ENCODE measurements at regions not wholly inside any gene's neighbourhood (a gene's known extent, or its start where the extent isn't known, plus 50 kb on each side); places are given as distances from the start of the nearest gene placed in this dataset.
"Not testable (repeated sequence)": the region's sequence is repeated elsewhere in the genome, so short reads cannot be mapped to it uniquely, and the experiment has no call there.

DNA sequence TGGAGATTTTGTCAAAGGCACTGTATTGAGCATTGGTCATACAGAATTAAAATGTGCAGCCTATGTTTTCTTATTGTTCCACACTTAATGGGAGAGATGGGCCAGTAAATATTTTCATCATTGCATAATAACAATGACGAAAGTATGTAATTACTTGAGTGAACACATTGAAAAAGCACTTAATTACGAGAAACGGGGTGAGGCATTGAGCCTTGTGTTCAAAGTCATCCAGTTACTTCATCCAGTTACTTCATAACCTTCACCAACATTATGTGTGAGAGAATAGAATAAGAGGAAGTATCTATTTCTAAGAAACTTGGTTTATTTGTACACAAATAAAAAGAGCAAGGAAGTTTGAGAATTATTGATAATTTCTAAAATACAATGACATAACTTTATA is 1427.0 kb downstream of the ADGRL3 start:
- DNase-seq = no peak

DNA sequence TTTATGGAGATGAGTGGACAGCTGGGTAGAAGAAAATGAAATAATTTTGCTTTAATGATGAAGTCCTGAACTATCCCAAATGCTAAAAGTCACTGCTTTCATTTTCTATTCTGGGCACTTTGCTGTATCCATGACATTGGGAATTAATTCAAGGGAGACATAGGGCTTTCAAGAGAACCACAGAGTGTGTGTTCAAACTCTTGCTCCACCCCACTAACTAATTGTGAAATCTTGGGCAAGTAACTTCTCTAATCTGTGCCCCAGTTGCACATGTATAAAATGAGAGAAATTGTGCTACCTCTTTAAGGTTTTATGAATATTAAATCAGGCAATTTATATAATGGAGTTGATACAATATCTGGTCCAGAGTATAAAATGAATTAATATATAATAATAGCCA is 1422.0 kb downstream of the ADGRL3 start:
- no peak for DNase-seq

DNA sequence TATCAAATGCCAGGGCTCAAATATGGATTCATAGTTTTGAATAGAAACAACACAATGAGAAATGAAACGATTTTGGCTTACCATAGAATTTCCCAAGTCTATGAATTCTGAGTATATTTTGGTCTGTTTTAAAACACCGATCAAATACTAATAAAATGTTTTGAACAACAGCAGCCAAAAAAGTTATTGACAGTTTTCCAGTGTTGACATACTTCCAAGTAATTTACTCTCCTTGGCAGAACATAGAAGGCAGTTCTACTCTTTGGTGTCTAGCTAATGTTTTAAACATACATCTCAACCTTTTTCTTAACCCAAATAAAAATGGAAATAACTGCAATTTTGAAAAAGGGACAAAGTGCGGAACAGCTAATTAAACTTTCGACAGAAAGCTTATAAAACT is 1419.8 kb downstream of the ADGRL3 start:
- no peak for DNase-seq

DNA sequence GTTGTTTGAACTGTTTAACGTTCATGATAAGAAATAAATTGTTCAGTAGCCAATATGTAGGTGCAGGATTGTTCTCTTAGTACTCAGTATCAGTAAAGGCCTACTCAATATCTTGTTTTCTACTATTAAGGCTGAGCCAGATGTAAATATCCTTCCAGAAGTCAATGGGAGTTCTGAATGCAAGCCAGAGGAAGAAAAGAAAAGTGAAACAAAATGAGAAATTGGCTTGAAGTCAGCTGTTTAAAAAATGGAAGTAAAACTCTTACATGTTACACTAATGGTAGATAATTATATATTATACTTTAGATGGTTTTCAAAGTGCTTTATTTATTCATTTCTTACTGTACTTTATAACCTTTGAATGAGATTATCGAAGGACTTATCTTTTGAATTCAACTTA is 1417.9 kb downstream of the ADGRL3 start:
- no peak for DNase-seq

DNA sequence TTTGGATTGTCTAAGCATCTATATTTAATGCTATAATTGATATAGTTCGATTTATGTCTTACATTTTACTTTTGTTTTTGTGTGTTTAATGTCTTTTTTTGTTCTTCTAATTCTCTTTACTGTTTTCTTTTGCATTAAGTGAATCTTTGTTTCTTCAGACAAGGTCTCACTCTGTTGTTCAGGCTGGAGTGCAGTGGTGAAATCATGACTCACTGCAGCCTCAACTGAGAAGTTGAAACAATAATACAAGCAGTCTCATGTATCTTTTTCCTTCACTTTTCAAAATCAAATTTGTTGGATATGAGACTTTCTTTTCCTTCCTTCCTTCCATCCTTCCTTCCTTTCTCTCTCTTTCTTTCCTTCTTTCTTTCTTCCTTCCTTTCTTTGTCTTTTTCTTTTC is 1401.6 kb downstream of the ADGRL3 start:
- DNase-seq = no peak

DNA sequence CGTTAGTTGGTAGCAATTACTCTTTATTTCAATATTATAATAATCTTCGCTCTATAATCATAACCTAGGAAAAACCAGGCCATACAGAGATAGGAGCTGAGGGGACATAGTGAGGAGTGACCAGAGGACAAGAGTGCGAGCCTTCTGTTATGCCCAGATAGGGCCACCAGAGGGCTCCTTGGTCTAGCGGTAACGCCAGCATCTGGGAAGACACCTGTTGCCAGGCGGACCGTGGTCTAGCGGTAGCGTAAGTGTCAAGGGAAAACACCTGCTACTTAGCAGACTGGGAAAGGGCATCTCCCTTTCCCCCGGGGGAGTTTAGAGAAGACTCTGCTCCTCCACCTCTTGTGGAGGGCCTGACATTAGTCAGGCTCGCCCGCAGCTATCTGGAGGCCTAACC is 1395.1 kb downstream of the ADGRL3 start:
- DNase-seq = not testable (repeated sequence)

DNA sequence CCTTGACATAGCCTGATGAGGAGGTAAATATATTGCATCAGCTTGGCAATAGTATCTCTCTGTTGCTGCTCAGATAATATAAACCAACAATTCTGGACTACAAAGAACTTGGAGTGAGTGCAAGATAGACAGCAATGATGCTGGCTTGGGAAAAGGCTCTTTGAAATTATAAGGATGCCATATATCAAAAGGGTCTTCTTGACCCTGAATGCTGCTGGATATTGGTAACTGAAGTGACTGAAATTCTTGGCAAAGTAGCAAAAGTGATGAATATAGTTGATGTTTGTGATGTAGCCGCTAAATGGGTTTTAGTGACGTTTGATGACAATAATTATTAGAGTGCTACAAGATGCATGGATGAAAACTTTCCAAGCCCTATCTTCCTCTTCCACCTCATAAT is 1391.6 kb downstream of the ADGRL3 start:
- no peak for DNase-seq

DNA sequence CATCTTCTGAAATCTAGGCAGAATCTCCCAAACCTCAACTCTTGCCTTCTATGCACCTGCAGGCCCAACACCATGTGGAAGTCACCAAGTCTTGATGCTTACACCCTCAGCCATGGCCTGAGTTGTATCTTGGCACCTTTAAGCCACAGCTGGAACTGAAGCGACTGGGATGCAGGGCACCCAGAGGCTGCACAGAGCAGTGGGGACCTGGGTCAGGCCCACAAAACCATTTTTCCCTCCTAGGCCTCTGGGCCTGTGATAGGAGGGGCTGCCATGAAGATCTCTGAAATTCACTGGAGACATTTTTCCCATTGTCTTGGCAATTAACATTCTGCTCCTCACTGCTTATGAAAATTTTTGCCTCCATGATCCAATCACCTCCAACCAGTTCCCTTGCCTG is 1388.5 kb downstream of the ADGRL3 start:
- no peak for DNase-seq

DNA sequence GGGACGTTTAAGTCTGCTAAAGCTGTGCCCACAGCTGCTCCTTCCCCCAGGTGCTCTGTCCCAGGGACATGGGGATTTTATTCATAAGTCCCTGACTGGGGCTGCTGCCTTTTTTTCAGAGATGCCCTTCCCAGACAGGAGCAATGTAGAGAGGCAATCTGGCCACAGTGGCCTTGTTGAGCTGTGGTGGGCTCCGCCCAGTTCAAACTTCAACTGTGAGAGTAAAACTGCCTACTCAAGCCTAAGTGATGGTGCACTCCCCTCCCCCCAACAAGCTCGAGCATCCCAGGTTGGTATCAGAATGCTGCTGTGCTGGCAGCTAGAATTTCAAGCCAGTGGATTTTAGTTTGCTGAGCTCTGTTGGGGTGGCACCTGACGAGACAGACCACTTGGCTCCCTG is 1371.4 kb downstream of the ADGRL3 start:
- DNase-seq = no peak

DNA sequence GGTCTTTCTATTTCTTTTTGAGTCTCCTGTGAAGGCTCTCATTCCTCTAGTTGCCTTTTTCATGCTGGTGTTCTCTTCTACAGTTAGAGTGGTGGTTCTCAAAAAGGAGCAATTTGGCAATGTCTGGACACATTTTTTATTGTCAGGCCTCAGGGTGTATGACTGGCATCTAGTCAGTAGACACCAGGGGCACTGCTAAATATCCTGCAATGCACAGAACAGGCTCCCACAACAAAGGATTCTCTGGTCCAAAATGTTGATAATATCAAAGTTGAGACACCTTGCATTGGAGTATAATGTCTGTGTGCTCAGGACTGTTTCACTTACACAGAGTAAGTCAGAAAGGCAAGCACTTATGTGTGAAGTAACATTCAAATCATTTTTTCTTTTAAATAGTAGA is 1360.7 kb downstream of the ADGRL3 start:
- DNase-seq = no peak

DNA sequence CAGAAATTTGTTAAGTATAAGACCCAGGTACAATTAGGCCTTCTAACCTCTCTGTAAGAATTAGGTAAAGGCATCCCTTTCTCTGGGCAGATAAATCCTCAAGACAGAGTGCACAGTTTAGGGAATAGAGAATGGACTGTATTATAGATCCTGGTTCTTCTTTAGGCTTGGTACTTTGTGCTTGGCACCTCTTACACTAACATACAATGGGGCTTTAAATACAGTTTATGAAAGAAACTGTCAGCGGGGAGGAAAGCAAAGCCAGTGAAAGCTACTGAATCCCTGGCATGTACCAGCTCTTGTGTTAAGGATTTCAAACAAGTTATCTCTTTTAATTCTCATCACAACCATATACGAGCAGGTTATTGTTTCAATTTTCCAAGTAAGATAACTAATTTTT is 1350.0 kb downstream of the ADGRL3 start:
- no peak for DNase-seq

DNA sequence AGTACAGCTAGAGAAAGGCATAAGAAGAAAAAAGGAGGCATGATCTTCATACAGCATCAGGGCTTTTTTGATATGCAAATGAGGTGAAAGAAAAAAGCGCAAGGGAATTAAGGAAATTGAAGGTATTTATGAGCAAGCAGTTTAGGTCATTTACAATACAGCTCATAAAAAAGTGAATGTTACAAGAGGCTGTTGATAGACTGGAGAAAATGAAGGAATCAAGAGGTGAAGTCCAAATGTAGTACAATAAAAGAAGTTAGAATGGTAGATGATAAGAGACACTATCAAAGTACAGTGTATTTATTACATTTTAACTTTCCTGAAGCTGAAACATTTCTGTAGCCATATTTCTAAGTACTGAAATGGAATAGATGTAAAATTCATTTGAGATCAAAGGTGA is 1349.5 kb downstream of the ADGRL3 start:
- DNase-seq = no peak

DNA sequence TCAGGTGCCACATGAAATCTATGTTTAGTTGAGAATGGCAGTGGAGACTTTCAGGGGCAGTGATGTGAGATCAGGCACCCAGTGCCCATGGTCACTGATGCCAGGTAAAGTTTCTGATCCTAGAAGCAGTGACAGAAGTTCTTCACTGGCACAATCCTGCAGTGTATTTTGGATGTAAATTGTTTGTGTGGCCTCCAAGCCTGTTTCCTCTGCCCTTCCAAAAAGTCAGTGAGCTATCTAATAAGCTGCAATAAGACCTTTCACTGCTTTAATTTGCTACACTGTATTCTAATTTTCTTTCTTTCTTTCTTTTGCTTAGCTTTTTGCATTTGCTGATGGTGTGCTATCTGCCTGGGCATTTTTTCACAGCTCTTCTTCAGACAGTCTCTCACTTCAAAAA is 1348.6 kb downstream of the ADGRL3 start:
- DNase-seq = no peak

DNA sequence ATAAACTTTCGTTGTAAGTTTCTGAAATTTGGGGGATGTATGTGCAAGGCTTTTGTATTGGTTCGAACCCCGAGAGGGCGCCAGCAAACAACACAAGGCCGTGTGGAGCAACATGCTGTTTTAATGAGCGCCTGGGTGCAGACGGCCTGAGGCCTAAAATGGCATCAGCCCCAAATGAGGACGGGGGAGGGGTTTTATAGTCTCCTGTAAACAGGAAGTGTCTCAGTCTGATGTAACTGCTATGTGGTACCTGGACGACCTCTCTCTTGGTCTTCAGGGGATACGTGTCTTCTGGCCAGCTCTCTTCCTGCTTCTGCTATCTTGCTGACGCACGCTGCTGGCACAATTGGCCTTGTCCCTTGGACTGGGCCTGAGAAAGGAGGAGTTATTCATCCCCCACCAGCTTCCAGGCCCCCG is 1348.0 kb downstream of the ADGRL3 start:
- DNase-seq = no peak

DNA sequence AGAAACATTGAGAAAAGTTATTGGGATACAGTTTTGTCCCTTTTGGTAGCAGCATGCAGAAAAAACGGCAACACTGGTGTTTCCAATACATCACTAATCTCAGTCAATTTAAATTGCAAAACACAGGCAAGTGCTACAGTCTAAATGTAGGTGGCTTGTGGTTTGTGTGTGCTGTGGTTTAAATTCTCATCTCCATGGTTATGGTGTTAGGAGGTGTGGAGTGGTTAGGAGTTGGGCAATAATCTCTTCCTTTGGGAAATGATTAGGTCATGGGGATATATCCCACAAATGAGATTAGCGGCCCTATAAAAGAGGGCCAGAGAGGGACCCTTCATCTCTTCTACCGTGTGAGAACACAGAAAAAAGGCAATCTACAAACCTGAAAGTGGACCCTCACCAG is 1344.3 kb downstream of the ADGRL3 start:
- no peak for DNase-seq

DNA sequence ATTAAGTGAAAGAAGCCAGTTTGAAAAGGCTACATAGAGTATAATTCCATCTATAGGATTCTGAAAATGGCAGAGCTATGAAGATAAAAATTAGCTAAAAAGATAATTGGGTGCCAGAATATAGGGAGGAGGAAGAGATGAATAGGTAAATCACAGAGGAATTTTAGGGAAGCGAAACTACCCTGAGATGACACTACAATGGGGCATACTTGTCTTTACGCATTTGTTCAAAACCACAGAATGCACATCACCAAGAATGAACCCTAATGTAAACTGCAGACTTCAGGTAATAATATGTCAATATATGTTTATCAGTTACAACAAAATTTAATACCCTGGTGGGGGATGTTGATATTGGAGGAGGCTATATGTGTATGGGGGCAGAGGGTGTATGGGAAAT is 1342.9 kb downstream of the ADGRL3 start:
- DNase-seq = no peak

DNA sequence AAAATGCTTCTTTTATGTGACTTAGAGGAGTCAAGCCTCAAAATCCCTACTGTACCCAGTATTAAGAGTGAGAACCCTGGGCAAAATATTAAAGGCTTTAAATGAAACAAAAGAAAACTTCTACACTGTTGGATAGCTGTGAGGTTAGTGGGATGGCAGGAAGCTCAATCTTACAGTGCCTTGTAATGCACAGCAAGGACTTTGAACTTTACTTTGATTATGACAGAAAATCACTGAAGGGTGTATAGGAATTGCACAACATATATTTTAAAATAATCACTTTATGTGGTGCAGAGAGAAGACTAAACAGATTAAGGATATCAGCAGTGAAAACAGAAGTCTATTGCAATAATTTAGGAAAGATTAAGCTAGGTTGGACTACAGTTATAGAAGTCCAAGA is 1333.4 kb downstream of the ADGRL3 start:
- no peak for DNase-seq

DNA sequence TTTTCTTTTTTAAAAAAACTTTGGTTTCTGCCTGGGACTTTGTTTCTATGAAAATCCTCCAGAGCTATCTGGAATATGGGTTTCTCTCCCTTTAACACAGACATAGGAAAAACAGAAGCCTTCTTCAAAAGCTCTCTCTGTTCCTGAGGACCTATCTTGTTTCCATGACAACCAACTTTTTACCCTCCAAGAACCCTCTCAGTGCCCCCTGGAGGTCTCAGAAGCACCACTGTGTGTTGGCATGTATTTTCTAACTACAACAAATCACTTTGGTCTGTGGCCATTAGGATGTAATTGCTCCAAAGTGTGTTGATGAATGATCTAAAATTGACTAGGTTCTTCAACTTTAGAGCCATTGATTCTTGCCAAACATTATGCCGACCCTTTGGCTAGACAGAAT is 1331.6 kb downstream of the ADGRL3 start:
- DNase-seq = no peak

DNA sequence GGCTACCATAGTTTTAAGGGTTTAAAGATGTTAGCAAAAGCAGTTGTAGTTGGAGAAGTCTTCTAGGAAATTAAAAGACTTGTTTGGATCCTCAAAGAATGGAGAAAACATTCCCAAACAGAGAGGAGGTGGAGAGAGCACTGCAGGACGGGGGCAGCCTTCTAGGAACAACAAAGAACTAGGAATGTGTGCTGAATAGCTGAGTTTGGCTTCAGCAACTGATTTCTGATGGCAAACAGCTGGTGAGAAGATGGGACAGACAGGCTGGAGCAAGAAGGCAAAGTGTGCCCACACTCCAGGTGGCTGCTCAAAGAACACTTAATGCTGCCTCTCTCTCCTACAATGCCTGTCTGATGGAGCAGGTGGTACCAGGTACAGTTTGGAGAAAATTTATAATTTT is 1331.1 kb downstream of the ADGRL3 start:
- no peak for DNase-seq

DNA sequence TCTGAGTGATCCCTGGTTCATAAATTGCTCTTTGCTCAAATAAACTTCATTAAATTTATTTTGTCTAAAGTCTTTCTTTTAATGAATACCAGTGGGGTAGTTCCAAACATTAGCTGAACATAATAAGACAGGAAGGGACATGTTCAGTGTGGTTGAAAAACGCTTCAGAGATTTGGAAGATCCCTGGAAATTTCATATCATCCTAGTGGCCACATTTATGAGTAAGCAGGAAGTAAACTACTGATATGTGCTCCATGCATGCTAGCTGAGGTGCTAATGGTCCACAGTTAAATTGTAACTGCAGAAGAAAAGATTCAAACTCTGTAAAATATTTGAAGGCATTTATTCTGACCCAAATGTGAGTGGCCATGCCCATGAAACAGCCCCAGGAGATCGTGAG is 1328.7 kb downstream of the ADGRL3 start:
- DNase-seq = no peak

DNA sequence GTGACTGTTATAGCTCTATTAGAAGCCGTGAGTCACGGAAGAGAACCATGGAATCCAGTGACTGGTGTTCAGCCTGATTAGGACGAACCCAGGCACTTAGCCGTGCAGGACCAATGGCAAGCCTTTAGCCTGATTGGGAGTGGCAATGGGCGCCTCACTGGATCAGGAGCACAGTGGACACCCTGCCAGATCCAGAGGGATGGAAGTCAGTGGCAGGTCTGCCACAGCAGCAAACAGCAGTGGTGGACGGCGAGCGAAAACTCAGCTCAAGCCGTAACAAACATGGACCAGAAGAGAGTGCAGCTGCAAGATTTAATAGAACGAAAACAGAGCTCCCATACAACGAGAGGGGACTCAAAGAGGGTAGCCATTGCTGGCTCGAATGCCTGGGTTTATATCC is 1326.5 kb downstream of the ADGRL3 start:
- DNase-seq = no peak

DNA sequence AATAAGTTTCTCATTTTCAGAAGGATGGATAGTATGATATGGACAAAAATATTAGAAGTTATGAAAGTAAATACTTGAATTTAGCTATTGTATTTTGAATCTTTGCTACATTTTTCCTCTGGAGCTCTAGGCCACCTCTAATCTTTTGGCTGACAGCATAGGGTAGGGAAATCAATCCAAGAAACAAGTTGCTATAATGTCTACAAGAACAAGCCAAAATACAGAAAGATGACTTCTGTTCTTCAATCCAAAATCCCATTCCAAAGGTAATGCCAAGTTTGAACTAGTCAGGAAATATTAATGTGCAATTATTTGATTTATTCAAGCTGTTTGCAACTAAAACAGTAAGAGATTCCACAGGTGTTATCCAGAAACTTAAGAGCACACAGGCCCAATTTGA is 1323.1 kb downstream of the ADGRL3 start:
- DNase-seq = no peak

DNA sequence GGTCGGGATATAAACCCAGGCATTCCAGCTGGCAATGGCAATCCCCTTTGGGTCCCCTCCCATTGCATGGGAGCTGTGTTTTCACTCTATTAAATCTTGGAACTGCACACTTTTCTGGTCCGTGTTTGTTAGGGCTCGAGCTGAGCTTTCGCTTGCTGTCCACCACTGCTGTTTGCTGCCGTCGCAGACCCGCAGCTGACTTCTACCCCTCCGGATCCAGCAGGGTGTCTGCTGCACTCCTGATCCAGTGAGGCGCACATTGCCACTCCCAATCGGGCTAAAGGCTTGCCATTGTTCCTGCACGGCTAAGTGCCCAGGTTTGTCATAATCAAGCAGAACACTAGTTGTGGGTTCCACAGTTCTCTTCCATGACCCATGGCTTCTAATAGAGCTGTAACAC is 1322.1 kb downstream of the ADGRL3 start:
- no peak for DNase-seq

DNA sequence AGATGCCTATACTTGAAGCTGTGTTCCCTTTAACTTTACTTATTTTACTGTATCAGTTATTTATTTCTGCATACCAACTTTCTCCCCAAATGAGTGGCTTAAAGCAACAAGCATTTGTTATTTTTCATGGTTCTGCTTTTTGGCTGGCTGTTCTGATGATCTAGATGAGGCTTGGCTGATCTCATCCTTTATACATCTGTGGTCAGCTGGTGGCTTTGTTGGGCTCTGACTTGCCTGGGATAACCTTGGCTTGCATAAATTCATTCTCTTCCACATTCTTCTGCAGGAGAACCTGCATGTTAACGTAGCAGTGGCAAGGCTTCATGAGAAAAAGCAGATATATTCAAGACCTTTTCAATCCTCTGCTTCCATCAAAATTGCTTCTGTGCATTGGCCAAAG is 1317.6 kb downstream of the ADGRL3 start:
- DNase-seq = no peak

DNA sequence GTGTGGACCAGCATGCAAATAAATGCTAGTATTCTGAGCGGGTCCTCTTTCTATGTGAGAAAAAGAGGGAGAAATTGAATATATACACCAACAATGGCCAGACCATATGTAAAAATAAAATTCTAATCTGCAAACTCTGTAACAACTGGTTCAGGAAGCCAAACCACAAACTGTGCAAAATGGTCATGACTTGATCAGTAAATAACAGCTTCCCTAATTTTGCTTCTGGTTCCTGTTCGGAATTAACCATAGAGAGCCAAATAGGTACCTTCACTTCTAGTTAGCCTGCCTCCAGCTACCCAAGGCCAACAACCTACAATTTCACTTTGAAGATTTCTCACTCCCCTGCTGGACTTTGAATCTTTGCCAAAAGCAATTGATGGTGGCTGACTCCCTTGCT is 1313.2 kb downstream of the ADGRL3 start:
- no peak for DNase-seq

DNA sequence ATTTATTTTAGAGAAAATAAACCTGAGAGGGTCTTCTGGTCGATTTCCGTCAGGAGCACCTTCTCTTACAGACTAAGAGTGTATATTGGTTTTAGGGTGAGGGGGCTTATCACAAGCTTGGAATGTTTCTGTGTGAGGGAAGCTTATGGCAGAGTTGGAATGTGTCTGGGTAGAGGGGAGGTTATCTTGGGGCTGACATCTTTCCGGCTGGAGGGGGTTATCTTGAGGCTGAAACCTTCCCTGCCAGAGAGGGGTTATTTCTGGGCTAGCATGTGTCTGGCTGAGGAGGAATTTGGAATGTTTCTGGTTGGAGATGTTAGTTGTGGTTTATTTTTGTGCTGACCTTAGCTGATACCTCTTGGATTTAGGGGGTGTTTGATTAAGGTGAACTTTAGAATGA is 1312.1 kb downstream of the ADGRL3 start:
- DNase-seq = no peak
